ENCODE measurements at regions not wholly inside any gene's neighbourhood (a gene's known extent, or its start where the extent isn't known, plus 50 kb on each side); places are given as distances from the start of the nearest gene placed in this dataset.
A peak's percentile ranks its signal among the peaks of the same experiment; 100 is the strongest.
"Not testable (repeated sequence)": the region's sequence is repeated elsewhere in the genome, so short reads cannot be mapped to it uniquely, and the experiment has no call there.

GRCh38 chr3:15851735-15852134 lies 54.0 kb upstream of the ANKRD28 start:
- no peak for DNase-seq (ENCODE audit: low spot score)

- peak; percentile 28 for DNase-seq (ENCODE audit: low spot score)
Measured at GRCh38 chr3:15858547-15859506, 61.0 kb upstream of the ANKRD28 start.

DNA sequence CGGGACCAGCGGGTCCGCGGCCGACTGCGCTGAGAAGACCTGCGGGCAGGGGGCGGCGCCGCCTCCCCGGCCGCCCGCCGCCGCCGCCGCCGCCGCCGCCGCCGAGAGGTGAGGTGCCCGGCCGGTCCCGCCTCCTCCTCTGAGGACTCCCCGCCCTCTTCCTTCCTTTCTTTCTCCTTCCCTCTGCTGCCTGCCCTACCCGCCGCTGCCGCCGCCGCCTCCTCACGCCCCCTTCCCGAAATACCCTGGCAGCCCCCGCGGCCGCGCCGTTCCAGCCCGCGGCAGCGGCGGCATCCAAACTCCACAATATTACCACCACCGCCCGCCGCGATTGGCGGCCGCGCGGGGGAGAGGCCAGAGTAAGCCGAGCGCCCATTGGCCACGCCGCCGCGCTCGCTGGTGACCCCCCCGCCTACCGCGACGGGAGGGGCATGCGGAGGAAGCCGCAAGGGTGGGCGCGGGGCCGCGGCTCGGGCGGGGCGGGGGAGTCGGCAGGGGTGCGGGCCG lies 61.8 kb upstream of the ANKRD28 start:
- peak; percentile 86 for DNase-seq (ENCODE audit: low spot score)

GRCh38 chr3:15860014-15860934 lies 62.5 kb upstream of the ANKRD28 start:
- peak; percentile 75 for DNase-seq (ENCODE audit: low spot score)

- peak; percentile 44 for DNase-seq (ENCODE audit: low spot score)
Measured at GRCh38 chr3:15861163-15861562, 63.4 kb upstream of the ANKRD28 start.

GRCh38 chr3:15872807-15873206 lies 75.0 kb upstream of the ANKRD28 start:
- DNase-seq (ENCODE audit: low spot score): no peak

DNA sequence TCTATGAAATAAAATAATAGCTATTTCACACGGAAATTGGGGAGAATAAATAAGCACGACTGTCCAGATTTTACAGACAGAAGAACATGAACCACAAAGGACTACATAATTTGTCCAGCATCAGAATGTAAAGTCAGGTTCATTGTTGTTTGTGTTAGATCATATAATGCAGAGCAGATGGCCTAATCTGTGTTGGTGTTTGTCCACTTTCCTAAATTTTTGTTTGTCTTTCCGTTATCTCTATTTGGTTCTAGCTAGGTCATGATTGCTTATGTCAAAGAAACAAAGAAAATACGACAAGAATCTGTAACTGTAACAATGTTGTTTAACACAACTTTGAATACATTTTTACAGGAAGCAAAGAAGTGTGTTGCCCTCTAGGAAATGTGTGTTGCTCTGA lies 75.6 kb upstream of the ANKRD28 start:
- DNase-seq (ENCODE audit: low spot score): no peak

DNA sequence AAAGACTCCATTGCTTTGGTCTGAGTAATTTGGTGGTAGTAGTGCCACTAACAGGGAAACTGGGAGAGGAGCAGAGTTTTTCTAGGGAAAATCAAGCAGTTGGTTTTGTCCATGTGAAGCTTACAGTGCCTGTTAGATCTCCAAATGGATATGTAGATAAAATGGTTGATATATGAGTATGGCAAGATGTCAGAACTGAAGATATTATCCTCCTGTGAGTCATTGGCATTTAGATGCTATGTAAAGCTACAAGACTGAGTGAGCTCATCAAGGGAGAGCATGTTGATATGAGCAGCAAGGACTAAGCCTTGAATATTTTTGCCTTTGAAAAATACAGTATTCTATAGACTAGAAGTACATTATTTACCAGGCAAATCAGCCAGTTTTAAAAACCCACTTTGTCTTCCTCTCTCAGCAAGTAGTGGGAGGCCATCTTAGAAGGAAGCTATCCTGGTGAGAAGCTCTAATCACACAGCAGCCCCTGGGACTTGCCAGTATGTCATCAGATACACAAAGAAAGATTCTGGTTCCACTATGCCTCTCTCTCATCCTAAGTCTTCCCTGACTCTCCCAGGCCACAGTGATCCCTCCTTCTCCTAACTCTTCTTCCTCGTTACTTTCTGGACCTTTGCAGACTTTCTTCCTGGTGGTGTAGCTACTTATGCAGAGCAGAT lies 77.4 kb upstream of the ANKRD28 start:
- DNase-seq (ENCODE audit: low spot score): no peak

DNA sequence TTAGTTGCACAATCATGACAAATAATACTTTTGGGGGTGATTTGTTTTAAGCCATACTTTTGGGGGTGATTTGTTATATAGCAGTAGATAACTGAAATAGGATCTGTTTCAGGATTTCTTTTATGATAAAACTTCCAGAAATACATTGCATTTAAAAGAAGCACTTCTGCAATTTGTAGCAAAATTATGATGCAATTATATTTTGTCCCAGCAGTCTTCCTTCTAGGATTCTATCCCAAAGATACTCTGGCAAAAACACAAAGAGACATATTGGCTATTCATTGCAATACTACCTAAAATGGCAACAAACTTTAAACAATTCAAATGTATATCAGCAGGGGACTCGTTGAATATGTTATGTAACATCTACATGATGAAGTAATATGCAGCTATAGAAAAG lies 78.9 kb upstream of the ANKRD28 start:
- no peak for DNase-seq (ENCODE audit: low spot score)

GRCh38 chr3:15877813-15878212 lies 80.0 kb upstream of the ANKRD28 start:
- no peak for DNase-seq (ENCODE audit: low spot score)

GRCh38 chr3:15879787-15880186 lies 82.0 kb upstream of the ANKRD28 start:
- DNase-seq (ENCODE audit: low spot score): not testable (repeated sequence)

DNA sequence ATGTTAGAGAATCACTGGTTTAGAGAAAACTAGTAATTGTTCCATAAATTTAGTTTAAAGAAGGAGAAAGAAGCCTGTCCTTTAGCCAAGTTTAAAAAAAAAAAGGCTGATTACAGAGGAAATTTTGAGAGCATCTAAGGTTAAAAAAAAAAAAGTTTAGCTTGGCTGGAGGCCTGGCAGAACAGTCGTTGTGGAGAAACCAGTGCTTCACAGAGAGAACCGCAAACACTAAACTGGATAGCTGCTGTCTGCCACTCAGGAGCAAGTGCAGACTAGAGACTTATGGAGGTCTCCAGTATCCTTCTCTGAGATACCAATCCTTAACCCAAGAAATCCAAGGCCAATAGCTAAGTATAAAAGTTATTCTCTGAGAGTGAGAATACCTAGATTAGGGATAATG lies 84.8 kb upstream of the ANKRD28 start:
- DNase-seq (ENCODE audit: low spot score): no peak

DNA sequence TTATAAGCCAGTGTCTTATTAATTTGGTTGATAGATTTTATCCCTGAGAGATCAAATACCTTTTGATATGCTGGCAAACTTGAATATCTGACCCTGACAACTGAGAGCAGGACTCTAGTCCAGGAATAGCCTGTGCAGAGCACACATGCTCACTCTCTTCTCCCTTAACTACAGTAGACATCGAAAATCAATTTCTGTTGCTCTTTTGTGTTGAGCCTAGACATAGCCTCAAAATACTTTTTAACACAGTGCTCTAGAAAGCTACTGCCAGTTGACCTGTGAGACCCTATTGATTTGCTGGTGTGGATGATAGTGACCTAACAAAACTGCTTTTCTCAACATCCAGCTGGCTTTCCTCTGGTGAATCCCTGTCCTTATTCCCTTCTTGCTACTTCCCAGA lies 86.4 kb upstream of the ANKRD28 start:
- DNase-seq (ENCODE audit: low spot score): no peak

- DNase-seq (ENCODE audit: low spot score): no peak
Measured at GRCh38 chr3:15886521-15886920, 88.7 kb upstream of the ANKRD28 start.

DNA sequence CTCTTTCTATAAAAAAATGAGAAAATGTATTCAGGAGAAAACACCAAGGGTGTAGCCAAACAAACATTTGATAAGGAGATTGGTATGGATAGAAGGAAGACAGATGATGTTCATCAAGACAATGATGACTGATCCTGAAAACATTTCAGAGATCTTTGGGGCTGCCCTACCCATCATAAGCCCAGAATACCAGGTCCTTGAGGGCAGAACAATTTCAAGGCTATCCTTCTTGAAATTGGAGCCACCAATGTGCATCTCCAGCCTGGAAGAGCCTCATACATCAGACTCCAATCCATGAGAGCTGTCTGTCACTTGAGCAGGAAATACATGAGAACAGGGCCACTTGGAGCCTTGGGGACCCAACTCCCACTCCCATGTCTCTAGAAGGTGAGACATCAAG lies 89.5 kb upstream of the ANKRD28 start:
- DNase-seq (ENCODE audit: low spot score): no peak

GRCh38 chr3:15889936-15890335 lies 92.2 kb upstream of the ANKRD28 start:
- DNase-seq (ENCODE audit: low spot score): no peak

DNA sequence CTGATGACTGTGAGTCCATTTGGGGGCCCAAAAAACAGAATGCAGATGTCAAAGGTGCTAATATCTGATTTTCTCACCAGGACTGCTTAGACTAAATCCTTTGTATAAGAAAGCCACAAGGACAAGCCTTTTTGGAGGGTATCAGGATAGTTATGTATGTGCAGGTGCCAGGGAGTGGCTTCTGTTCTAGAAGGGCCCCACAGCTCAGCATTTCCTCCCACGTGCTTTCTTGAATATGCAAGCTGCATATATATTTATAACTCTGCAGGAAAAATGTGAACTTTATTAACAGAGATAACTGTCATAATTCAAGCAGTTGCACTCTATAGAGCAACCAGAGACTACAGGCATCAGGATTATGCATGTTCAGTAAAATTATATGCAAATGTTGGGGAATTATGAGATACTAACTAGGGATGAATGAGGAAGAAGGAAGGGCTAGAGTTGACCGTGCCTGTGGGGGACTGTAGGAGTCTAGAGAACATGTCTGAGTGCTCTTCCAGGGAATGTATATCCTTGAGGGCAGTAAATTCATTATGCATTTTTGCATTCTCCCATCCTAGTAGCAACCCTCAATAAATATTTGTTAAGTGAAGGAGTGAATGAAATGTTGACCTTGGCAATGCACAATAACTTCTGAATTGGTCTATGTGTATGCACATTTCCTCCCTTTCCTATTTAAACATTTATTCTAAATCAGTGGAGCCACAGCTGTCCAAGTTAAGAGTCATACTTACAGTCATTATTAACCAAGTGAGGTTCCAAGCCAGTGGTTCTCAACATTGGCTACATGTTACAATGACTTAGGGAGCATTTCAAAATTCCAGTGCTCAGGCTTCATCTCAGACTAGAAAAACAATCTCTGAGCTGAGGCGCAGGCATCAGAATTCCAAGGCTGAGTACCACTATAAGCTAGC lies 94.8 kb upstream of the ANKRD28 start:
- DNase-seq (ENCODE audit: low spot score): no peak

DNA sequence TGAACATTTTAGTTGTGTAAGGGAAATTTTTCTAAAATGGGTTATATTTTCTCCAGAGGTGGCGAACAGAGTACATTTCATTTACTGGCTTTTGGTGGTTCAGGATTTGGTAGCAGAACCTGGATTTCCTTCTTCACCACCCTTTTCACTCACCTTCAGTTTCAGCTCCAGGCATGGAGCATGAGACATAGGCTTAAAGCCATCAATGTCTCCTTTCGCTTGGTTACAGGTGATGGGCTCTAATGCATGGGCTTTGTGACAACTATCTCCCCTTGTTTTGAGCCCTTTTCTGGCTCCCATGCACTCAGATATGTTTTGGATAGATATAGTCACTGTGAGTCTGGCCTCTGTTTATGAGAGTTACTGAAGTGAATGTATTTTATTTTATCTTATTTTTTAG lies 96.6 kb upstream of the ANKRD28 start:
- peak; percentile 28 for DNase-seq (ENCODE audit: low spot score)

- DNase-seq (ENCODE audit: low spot score): no peak
Measured at GRCh38 chr3:15896500-15896899, 98.7 kb upstream of the ANKRD28 start.

- DNase-seq (ENCODE audit: low spot score): peak; percentile 7
Measured at GRCh38 chr3:15899388-15899787, 101.6 kb upstream of the ANKRD28 start.

DNA sequence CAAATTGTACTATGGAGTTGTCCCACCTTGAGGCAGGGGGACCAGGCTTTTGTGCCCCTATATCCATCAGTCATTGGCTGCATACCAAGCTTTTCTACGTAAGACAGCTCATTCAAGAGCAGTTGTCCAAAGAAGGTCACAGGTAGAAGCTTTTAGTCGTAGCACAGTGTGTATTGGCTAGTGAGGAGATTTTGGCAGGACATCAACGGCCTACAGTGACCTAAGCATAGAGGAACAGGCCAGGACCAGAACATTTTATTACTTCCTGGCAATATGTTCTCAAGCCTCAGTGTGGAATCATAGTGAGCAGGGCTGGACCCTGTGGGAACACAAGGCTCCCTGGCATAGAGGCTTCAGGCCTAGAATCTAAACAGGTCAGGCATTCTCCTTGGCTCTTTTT lies 105.4 kb upstream of the ANKRD28 start:
- peak; percentile 97 for DNase-seq (ENCODE audit: low spot score)

Measured in cerebellar cortex (tissue), 1 donor.